A673 (cell line): ENCODE measurements at regions not wholly inside any gene's neighbourhood (a gene's known extent, or its start where the extent isn't known, plus 50 kb on each side); places are given as distances from the start of the nearest gene placed in this dataset.

Experiments used
- CTCF ChIP-seq: fragments of 300-800, 200-600 bp; sonication (generic); conservative IDR thresholded peaks from 2 replicates; pipeline ENCODE4 v1.5.1; 2017; ENCODE audit warnings: low read depth, mild to moderate bottlenecking, antibody characterized with exemption, low read length, moderate library complexity, mixed read lengths
- EZH2 ChIP-seq: fragments of 200-600 bp; sonication (generic); IDR thresholded peaks from 2 replicates; pipeline ENCODE4 v1.6.1; 2017; ENCODE audit warnings: borderline replicate concordance, low read depth, mild to moderate bottlenecking, mixed read lengths, antibody characterized with exemption, low read length; ENCODE audit not compliant: poor library complexity, severe bottlenecking

- TF ChIP-seq CTCF: no peak
- TF ChIP-seq EZH2: no peak
Measured at GRCh38 chr3:30277494-30277893, 328.9 kb upstream of the TGFBR2 start.
